K562 (cell line): ENCODE measurements at regions not wholly inside any gene's neighbourhood (a gene's known extent, or its start where the extent isn't known, plus 50 kb on each side); places are given as distances from the start of the nearest gene placed in this dataset.

ENCODE experiments used
- ATAC-seq: fragments of 200-7000 bp; cut with Tn5 transposase; 3 replicates; pipeline ENCODE4 v1.9.1; 2020; ENCODE audit warnings: moderate library complexity
- BruUV-seq: library from RNA; stranded (reverse); fragments of 400-500 nt; replicated peaks from 2 replicates; lab custom pipeline; 2021; lab: Mats Ljungman, UMichigan
- CTCF ChIA-PET: fragments of 300-600 bp; formaldehyde crosslinking; extraction: SDS; loops from one replicate; lab custom pipeline; 2021; ENCODE audit warnings: low intra/inter-chr PET ratio; lab: Yijun Ruan, JAX
- POLR2A ChIA-PET: fragments of 300-600, 350-650 bp; sonication (Branson Sonifier 250); formaldehyde crosslinking; extraction: SDS; loops from one replicate; lab custom pipeline; 2021; ENCODE audit warnings: antibody characterized with exemption, inconsistent platforms; lab: Yijun Ruan, JAX
- DNase-seq, 4 experiments: peaks; one replicate each; pipeline versions ENCODE4 v3.0.0 to v3.0.0-alpha.2; 2011 to 2018; ENCODE audit warnings: low spot score in 3 of 4, mixed read lengths in 3 of 4; ENCODE audit errors: extremely low read depth in 1 of 4
- FAIRE-seq: peaks from 2 replicates; lab custom pipeline; 2011; peaks lifted over from hg19 to GRCh38; lab: Jason Lieb, UNC
- H2AFZ ChIP-seq: 2 replicates; pipeline ENCODE4 v1.6.0; 2011; ENCODE audit warnings: low read depth, low read length, control low read depth, inconsistent platforms
- H3K27ac ChIP-seq: fragments of 200-600 bp; 3 replicates; pipeline ENCODE4 v1.8.0; 2011; ENCODE audit warnings: low read depth, mild to moderate bottlenecking, control low read depth, inconsistent platforms, low read length, moderate library complexity, mixed read lengths; ENCODE audit errors: extremely low read depth
- H3K27me3 ChIP-seq, 2 experiments: fragments of 300-600 bp in 1 of 2; 2 replicates in 1 of 2; 3 replicates in 1 of 2; pipeline versions ENCODE4 v1.6.0 to v1.8.0; 2011; ENCODE audit warnings: inconsistent platforms in 2 of 2, low read length in 2 of 2, mild to moderate bottlenecking in 1 of 2, mixed read lengths in 1 of 2, moderate library complexity in 1 of 2; ENCODE audit not compliant: control insufficient read depth in 2 of 2, insufficient read depth in 2 of 2
- H3K36me3 ChIP-seq: fragments of 300-600 bp; 3 replicates; pipeline ENCODE4 v1.8.0; 2011; ENCODE audit warnings: mild to moderate bottlenecking, low read length, inconsistent platforms; ENCODE audit not compliant: control insufficient read depth, insufficient read depth
- H3K4me1 ChIP-seq, 2 experiments: fragments of 200-600 bp in 1 of 2; replicated peaks in 1 of 2; 2 replicates in 1 of 2; 3 replicates in 1 of 2; pipeline versions ENCODE4 v1.5.1 to v1.8.0; 2011; ENCODE audit warnings: inconsistent platforms in 2 of 2, low read length in 2 of 2, mild to moderate bottlenecking in 1 of 2, mixed read lengths in 1 of 2, moderate library complexity in 1 of 2; ENCODE audit not compliant: control insufficient read depth in 2 of 2, insufficient read depth in 2 of 2
- H3K4me2 ChIP-seq: 2 replicates; pipeline ENCODE4 v1.6.1; 2011; ENCODE audit warnings: low read length, control low read depth, inconsistent platforms, mixed read lengths; ENCODE audit not compliant: insufficient read depth
- H3K4me3 ChIP-seq: fragments of 200-600 bp; sonication (generic), shearing (Covaris generic); 2 replicates; pipeline ENCODE4 v1.5.1; 2016; ENCODE audit warnings: control low read depth, inconsistent platforms
- H3K79me2 ChIP-seq: fragments of 200-600 bp; 3 replicates; pipeline ENCODE4 v1.8.0; 2011; ENCODE audit warnings: low read length, inconsistent platforms; ENCODE audit not compliant: control insufficient read depth, insufficient read depth
- H3K9ac ChIP-seq, 2 experiments: 2 replicates each; pipeline versions ENCODE4 v1.6.0 to v1.6.1; 2011; ENCODE audit warnings: low read depth in 2 of 2, low read length in 2 of 2, control low read depth in 1 of 2, inconsistent platforms in 1 of 2, mild to moderate bottlenecking in 1 of 2, mixed read lengths in 1 of 2; ENCODE audit not compliant: insufficient read depth in 1 of 2
- H3K9me1 ChIP-seq: one replicate; pipeline ENCODE4 v1.6.0; 2011; ENCODE audit warnings: inconsistent platforms, mild to moderate bottlenecking, low read length, moderate library complexity; ENCODE audit not compliant: control insufficient read depth, insufficient read depth
- H3K9me3 ChIP-seq: replicated peaks from 2 replicates; pipeline ENCODE4 v1.5.1; 2011; ENCODE audit warnings: low read depth, low read length, inconsistent platforms; ENCODE audit not compliant: control insufficient read depth, insufficient read depth
- H4K20me1 ChIP-seq: replicated peaks from 2 replicates; pipeline ENCODE4 v1.6.1; 2011; ENCODE audit warnings: low read length, inconsistent platforms, mixed read lengths; ENCODE audit not compliant: control insufficient read depth, insufficient read depth
- ATF1 ChIP-seq, 2 experiments: fragments of 450-650 bp in 1 of 2; IDR thresholded peaks; 2 replicates each; pipeline ENCODE4 v1.6.1; 2016; ENCODE audit warnings: missing compliant biosample characterization in 1 of 2, missing genetic modification characterization in 1 of 2
- BDP1 ChIP-seq: IDR thresholded peaks from 3 replicates; pipeline ENCODE4 v1.6.1; 2011; ENCODE audit not compliant: insufficient read length, insufficient read depth
- CBFA2T2 ChIP-seq: fragments of 450-650 bp; conservative IDR thresholded peaks from 2 replicates; pipeline ENCODE4 v1.6.1; 2017; ENCODE audit warnings: mild to moderate bottlenecking
- CSDE1 ChIP-seq, 2 experiments: fragments of 450-650 bp; IDR thresholded peaks; 2 replicates each; pipeline ENCODE4 v1.6.1; 2016; ENCODE audit warnings: mild to moderate bottlenecking in 1 of 2
- CTBP1 ChIP-seq: fragments of 450-650 bp; IDR thresholded peaks from 2 replicates; pipeline ENCODE4 v1.6.1; 2016; ENCODE audit warnings: borderline replicate concordance
- HIVEP1 ChIP-seq: fragments of 250-450 bp; sonication (Bioruptor Pico); IDR thresholded peaks from 2 replicates; pipeline ENCODE4 v1.4.0; 2020; ENCODE audit warnings: mild to moderate bottlenecking
- NELFE ChIP-seq: IDR thresholded peaks from 2 replicates; pipeline ENCODE4 v1.6.1; 2011; ENCODE audit warnings: mild to moderate bottlenecking; ENCODE audit not compliant: insufficient read depth, insufficient read length
- RBM39 ChIP-seq: fragments of 200-400 bp; formaldehyde crosslinking; optimal IDR thresholded peaks from 2 replicates; pipeline ENCODE3; 2018; ENCODE audit warnings: low read depth, low read length
- SMARCA4 ChIP-seq: fragments of 450-650 bp; IDR thresholded peaks from 2 replicates; pipeline ENCODE4 v1.6.1; 2016
- ZNF143 ChIP-seq: sonication (generic); formaldehyde crosslinking; IDR thresholded peaks from 2 replicates; pipeline ENCODE4 v1.9.0; 2022; ENCODE audit warnings: mild to moderate bottlenecking, missing genetic modification reagents
- ZNF165 ChIP-seq: fragments of 250-450 bp; sonication (Bioruptor Pico); IDR thresholded peaks from 2 replicates; pipeline ENCODE4 v1.4.0; 2020; ENCODE audit warnings: borderline replicate concordance
- ZNF431 ChIP-seq: sonication (generic); formaldehyde crosslinking; IDR thresholded peaks from 2 replicates; pipeline ENCODE4 v1.8.0; 2022; ENCODE audit warnings: mild to moderate bottlenecking, missing genetic modification reagents
- ZNF699 ChIP-seq: fragments of 250-450 bp; sonication (Bioruptor Pico); IDR thresholded peaks from 2 replicates; pipeline ENCODE4 v1.8.0; 2021; ENCODE audit warnings: mild to moderate bottlenecking, moderate library complexity; ENCODE audit not compliant: insufficient replicate concordance
- WGBS: fragments of 100-300 bp; shearing (Covaris generic); methylation state at CpG from one replicate; pipeline ENCODE4 v1.1.6; 2016; ENCODE audit warnings: low coverage, mixed read lengths; ENCODE audit not compliant: insufficient coverage; ENCODE audit errors: missing lambda C conversion rate; 5-methylcytosine and 5-hydroxymethylcytosine counted together
- in situ Hi-C: fragments of 300-500 bp; cut with MboI; formaldehyde crosslinking; loops from 4 replicates; pipeline ENCODE4 v1.15.0; 2018; ENCODE audit warnings: inconsistent platforms, mixed read lengths
- intact Hi-C: fragments of 100-400 bp; cut with micrococcal nuclease; formaldehyde crosslinking; loops from 2 replicates; pipeline ENCODE4 v1.14.2; 2022
- TF ChIP-seq, protein P1 (sequence below), 2 experiments: fragments of 450-650 bp; IDR thresholded peaks; 2 replicates each; pipeline ENCODE4 v1.6.1; 2018; ENCODE audit warnings: mild to moderate bottlenecking in 2 of 2, low read depth in 1 of 2; ENCODE audit not compliant: partially characterized antibody in 2 of 2
- TF ChIP-seq, protein P2 (sequence below), 2 experiments: fragments of 450-650 bp in 1 of 2; sonication (generic) in 1 of 2; formaldehyde crosslinking; conservative IDR thresholded peaks; 2 replicates each; pipeline versions ENCODE4 v1.4.0 to v1.8.1; 2020 to 2022; ENCODE audit warnings: mild to moderate bottlenecking in 1 of 2, missing genetic modification reagents in 1 of 2
- TF ChIP-seq, protein P3 (sequence below): sonication (generic); formaldehyde crosslinking; IDR thresholded peaks from 2 replicates; pipeline ENCODE4 v1.8.1; 2023; ENCODE audit warnings: mild to moderate bottlenecking, missing genetic modification reagents
- TF ChIP-seq, protein P4 (sequence below): IDR thresholded peaks from 2 replicates; pipeline ENCODE4 v1.6.1; 2011; ENCODE audit not compliant: insufficient read length; ENCODE audit errors: extremely low read depth

DNA sequence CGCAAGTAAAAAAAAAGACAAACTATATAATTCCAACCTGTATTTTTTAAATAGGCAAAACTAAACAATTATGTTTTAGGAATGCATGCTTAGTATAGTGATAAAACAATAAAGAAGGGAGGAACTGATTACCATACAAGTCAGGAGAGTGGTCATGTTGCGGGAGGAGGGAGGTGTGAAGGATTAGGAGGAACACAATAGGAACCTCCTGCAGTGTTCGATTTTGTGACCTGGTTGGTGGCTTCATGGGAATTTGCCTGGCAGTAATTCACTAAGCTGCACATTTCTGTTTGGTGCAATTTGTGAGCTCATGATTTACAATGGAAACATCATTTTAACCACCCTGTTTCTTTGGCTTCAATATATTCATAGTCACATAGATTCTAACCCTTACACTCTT, 78.3 kb downstream of the TPRA1 start (continued):
- TF ChIP-seq, protein P1, sequence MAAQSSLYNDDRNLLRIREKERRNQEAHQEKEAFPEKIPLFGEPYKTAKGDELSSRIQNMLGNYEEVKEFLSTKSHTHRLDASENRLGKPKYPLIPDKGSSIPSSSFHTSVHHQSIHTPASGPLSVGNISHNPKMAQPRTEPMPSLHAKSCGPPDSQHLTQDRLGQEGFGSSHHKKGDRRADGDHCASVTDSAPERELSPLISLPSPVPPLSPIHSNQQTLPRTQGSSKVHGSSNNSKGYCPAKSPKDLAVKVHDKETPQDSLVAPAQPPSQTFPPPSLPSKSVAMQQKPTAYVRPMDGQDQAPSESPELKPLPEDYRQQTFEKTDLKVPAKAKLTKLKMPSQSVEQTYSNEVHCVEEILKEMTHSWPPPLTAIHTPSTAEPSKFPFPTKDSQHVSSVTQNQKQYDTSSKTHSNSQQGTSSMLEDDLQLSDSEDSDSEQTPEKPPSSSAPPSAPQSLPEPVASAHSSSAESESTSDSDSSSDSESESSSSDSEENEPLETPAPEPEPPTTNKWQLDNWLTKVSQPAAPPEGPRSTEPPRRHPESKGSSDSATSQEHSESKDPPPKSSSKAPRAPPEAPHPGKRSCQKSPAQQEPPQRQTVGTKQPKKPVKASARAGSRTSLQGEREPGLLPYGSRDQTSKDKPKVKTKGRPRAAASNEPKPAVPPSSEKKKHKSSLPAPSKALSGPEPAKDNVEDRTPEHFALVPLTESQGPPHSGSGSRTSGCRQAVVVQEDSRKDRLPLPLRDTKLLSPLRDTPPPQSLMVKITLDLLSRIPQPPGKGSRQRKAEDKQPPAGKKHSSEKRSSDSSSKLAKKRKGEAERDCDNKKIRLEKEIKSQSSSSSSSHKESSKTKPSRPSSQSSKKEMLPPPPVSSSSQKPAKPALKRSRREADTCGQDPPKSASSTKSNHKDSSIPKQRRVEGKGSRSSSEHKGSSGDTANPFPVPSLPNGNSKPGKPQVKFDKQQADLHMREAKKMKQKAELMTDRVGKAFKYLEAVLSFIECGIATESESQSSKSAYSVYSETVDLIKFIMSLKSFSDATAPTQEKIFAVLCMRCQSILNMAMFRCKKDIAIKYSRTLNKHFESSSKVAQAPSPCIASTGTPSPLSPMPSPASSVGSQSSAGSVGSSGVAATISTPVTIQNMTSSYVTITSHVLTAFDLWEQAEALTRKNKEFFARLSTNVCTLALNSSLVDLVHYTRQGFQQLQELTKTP (IDR thresholded peaks at IDR 0.05; ENCODE audit: low read depth in 1 of 2, partially characterized antibody in 2 of 2) = no peak
- TF ChIP-seq, protein P2, sequence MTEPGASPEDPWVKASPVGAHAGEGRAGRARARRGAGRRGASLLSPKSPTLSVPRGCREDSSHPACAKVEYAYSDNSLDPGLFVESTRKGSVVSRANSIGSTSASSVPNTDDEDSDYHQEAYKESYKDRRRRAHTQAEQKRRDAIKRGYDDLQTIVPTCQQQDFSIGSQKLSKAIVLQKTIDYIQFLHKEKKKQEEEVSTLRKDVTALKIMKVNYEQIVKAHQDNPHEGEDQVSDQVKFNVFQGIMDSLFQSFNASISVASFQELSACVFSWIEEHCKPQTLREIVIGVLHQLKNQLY (CRISPR knock-in tag; conservative IDR thresholded peaks at IDR 0.05) = no peak

DNA sequence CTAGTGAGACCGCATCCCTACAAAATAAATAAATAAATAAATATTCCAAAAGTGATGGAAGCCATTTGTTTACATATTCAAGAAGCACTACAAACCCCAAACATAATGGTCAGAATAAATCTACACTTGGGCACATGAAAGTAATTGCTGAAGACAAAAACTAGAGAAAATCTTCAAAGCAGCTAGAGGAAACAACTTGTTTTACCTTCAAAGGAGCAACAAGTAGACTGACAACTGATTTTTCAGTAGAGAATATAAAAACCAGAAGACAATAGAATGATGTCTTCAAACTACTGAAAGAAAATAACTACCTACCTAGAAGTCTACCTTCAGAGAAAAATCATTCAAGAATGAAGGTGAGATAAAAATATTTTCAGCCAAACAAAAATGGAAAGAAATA, 89.4 kb downstream of the TPRA1 start:
- no peak for DNase-seq
- Histone ChIP-seq H3K27me3 (no peaks in the 10 kb centered on the region), H4K20me1 (no peaks in the 10 kb centered on the region), H3K9me1 (no peaks in the 10 kb centered on the region), H3K79me2 (no peaks in the 10 kb centered on the region), H3K36me3 (no peaks in the 10 kb centered on the region), H3K4me1 (no peaks in the 10 kb centered on the region), H3K9ac (no peak overlapping the region), H3K4me2 (no peak overlapping the region), H3K4me3 (no peak overlapping the region), H2AFZ (no peak overlapping the region), H3K9me3 (no peaks in the 10 kb centered on the region), H3K27ac (no peak overlapping the region)
- no peak for ATAC-seq
- in situ Hi-C loops = no loop called here
- POLR2A ChIA-PET = no interaction called here
- CTCF ChIA-PET = no interaction called here
- intact Hi-C loops = no loop called here
- 0% methylated on average over 1 of the region's 1 CpG for WGBS
- no TSS peak for BruUV-seq
- FAIRE-seq = no peak
- no peak for TF ChIP-seq ZNF699 (CRISPR knock-in tag)
- no peak for TF ChIP-seq HIVEP1
- no peak for TF ChIP-seq ZNF165 (CRISPR knock-in tag)
- no peak for TF ChIP-seq NELFE
- TF ChIP-seq ZNF431 (CRISPR knock-in tag) = no peak
- TF ChIP-seq ATF1 (CRISPR knock-in tag; IDR thresholded peaks at IDR 0.05) = no peak
- no peak for TF ChIP-seq ATF1 (tag; IDR thresholded peaks at IDR 0.05)
- TF ChIP-seq CSDE1 (IDR thresholded peaks at IDR 0.05) = no peak
- TF ChIP-seq BDP1 = no peak
- TF ChIP-seq SMARCA4 = no peak
- TF ChIP-seq CBFA2T2 = no peak
- TF ChIP-seq, protein P3, sequence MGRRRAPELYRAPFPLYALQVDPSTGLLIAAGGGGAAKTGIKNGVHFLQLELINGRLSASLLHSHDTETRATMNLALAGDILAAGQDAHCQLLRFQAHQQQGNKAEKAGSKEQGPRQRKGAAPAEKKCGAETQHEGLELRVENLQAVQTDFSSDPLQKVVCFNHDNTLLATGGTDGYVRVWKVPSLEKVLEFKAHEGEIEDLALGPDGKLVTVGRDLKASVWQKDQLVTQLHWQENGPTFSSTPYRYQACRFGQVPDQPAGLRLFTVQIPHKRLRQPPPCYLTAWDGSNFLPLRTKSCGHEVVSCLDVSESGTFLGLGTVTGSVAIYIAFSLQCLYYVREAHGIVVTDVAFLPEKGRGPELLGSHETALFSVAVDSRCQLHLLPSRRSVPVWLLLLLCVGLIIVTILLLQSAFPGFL (CRISPR knock-in tag) = no peak
- no peak for TF ChIP-seq ZNF143 (CRISPR knock-in tag)
- no peak for TF ChIP-seq RBM39
- TF ChIP-seq, protein P4, sequence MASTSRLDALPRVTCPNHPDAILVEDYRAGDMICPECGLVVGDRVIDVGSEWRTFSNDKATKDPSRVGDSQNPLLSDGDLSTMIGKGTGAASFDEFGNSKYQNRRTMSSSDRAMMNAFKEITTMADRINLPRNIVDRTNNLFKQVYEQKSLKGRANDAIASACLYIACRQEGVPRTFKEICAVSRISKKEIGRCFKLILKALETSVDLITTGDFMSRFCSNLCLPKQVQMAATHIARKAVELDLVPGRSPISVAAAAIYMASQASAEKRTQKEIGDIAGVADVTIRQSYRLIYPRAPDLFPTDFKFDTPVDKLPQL = no peak
- no peak for TF ChIP-seq CTBP1
